ENCODE measurements at regions not wholly inside any gene's neighbourhood (a gene's known extent, or its start where the extent isn't known, plus 50 kb on each side); places are given as distances from the start of the nearest gene placed in this dataset.
A peak's percentile ranks its signal among the peaks of the same experiment; 100 is the strongest.
"Not testable (repeated sequence)": the region's sequence is repeated elsewhere in the genome, so short reads cannot be mapped to it uniquely, and the experiment has no call there.

GRCh38 chr5:69013481-69013880 is 80.3 kb upstream of the SLC30A5 start:
- no peak overlapping the region for H3K27ac ChIP-seq
- TF ChIP-seq CTCF (conservative IDR thresholded peaks at IDR 0.05) = no peak

- not testable (repeated sequence) for H3K27ac ChIP-seq
Measured at GRCh38 chr5:69014007-69014406, 79.8 kb upstream of the SLC30A5 start.

- H3K27ac ChIP-seq = no peak overlapping the region
- no peak for TF ChIP-seq CTCF (conservative IDR thresholded peaks at IDR 0.05)
Measured at GRCh38 chr5:69019668-69020375, 74.0 kb upstream of the SLC30A5 start.

GRCh38 chr5:69024241-69024651 is 69.6 kb upstream of the SLC30A5 start:
- TF ChIP-seq CTCF (conservative IDR thresholded peaks at IDR 0.05) = peak; percentile 67
- H3K27ac ChIP-seq = no peak overlapping the region

GRCh38 chr5:69029292-69029691 is 64.5 kb upstream of the SLC30A5 start:
- H3K27ac ChIP-seq = no peak overlapping the region
- no peak for TF ChIP-seq CTCF (conservative IDR thresholded peaks at IDR 0.05)

- H3K27ac ChIP-seq = peak overlapping the region; percentile 43
- no peak for TF ChIP-seq CTCF (conservative IDR thresholded peaks at IDR 0.05)
Measured at GRCh38 chr5:69030358-69031062, 63.3 kb upstream of the SLC30A5 start.

- H3K27ac ChIP-seq = no peak overlapping the region
- no peak for TF ChIP-seq CTCF (conservative IDR thresholded peaks at IDR 0.05)
Measured at GRCh38 chr5:69032009-69032408, 61.8 kb upstream of the SLC30A5 start.

- no peak overlapping the region for H3K27ac ChIP-seq
- TF ChIP-seq CTCF (conservative IDR thresholded peaks at IDR 0.05) = no peak
Measured at GRCh38 chr5:69033690-69034089, 60.1 kb upstream of the SLC30A5 start.
